Type B pancreatic cell (in vitro differentiated cells): ENCODE measurements at regions not wholly inside any gene's neighbourhood (a gene's known extent, or its start where the extent isn't known, plus 50 kb on each side); places are given as distances from the start of the nearest gene placed in this dataset.

ENCODE experiments used
- DNase-seq: peaks from one replicate; pipeline ENCODE4 v3.0.0; 2021; ENCODE audit warnings: mixed read lengths; ENCODE audit not compliant: unreplicated experiment; ENCODE audit errors: extremely low spot score
- H3K27ac Mint-ChIP-seq: 2 replicates; pipeline ENCODE4 v1.8.0; 2021; ENCODE audit warnings: mild to moderate bottlenecking, mixed read lengths
- H3K27me3 Mint-ChIP-seq: 2 replicates; pipeline ENCODE4 v1.8.0; 2021; ENCODE audit warnings: mixed read lengths
- H3K36me3 Mint-ChIP-seq: 2 replicates; pipeline ENCODE4 v1.8.0; 2021; ENCODE audit warnings: mixed read lengths
- H3K4me1 Mint-ChIP-seq: one replicate; pipeline ENCODE4 v1.8.0; 2021; ENCODE audit warnings: mixed read lengths; ENCODE audit not compliant: unreplicated experiment
- H3K4me3 Mint-ChIP-seq: 2 replicates; pipeline ENCODE4 v1.8.0; 2021; ENCODE audit warnings: mild to moderate bottlenecking, mixed read lengths
- H3K9me3 Mint-ChIP-seq: 2 replicates; pipeline ENCODE4 v1.8.0; 2021; ENCODE audit warnings: mixed read lengths
- TF ChIP-seq, protein P1 (sequence below): fragments of 200-600 bp; sonication (generic); conservative IDR thresholded peaks from 2 replicates; pipeline ENCODE4 v1.5.0; 2021; ENCODE audit warnings: antibody characterized with exemption, mild to moderate bottlenecking

DNA sequence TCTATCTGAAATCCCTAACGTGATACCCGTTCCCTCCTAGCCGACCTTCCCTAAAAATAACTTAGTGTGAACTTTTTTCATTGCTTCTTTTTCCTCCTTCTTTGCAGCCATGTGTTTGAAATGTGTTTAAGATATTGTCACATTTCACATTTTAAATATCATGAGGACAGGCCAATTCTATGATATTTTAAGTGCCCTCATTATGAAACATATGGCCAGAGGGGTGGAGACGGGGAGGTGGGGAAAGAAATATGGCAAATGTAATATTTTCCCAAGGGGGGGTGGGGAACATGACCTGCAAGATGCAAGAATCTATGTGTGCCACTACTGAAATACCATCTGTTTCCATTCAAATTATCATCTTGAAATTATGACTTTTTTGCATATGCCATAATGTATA is 1039.2 kb downstream of the AGBL1 start:
- TF ChIP-seq, protein P1, sequence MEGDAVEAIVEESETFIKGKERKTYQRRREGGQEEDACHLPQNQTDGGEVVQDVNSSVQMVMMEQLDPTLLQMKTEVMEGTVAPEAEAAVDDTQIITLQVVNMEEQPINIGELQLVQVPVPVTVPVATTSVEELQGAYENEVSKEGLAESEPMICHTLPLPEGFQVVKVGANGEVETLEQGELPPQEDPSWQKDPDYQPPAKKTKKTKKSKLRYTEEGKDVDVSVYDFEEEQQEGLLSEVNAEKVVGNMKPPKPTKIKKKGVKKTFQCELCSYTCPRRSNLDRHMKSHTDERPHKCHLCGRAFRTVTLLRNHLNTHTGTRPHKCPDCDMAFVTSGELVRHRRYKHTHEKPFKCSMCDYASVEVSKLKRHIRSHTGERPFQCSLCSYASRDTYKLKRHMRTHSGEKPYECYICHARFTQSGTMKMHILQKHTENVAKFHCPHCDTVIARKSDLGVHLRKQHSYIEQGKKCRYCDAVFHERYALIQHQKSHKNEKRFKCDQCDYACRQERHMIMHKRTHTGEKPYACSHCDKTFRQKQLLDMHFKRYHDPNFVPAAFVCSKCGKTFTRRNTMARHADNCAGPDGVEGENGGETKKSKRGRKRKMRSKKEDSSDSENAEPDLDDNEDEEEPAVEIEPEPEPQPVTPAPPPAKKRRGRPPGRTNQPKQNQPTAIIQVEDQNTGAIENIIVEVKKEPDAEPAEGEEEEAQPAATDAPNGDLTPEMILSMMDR, result no peak
- Mint-ChIP-seq H3K27ac (no peak overlapping the region), H3K36me3 (no peaks in the 10 kb centered on the region), H3K9me3 (no peaks in the 10 kb centered on the region), H3K27me3 (peaks cover 7% of the 10 kb centered on the region), H3K4me1 (peaks cover 9% of the 10 kb centered on the region), H3K4me3 (no peak overlapping the region)
- no peak for DNase-seq

GRCh38 chr15:87118435-87118834 is 1038.8 kb downstream of the AGBL1 start:
- Mint-ChIP-seq H3K27ac (no peak overlapping the region), H3K36me3 (no peaks in the 10 kb centered on the region), H3K4me3 (no peak overlapping the region), H3K9me3 (no peaks in the 10 kb centered on the region), H3K27me3 (peaks cover 7% of the 10 kb centered on the region), H3K4me1 (peaks cover 9% of the 10 kb centered on the region)
- no peak for DNase-seq
- TF ChIP-seq, protein P1, result no peak

DNA sequence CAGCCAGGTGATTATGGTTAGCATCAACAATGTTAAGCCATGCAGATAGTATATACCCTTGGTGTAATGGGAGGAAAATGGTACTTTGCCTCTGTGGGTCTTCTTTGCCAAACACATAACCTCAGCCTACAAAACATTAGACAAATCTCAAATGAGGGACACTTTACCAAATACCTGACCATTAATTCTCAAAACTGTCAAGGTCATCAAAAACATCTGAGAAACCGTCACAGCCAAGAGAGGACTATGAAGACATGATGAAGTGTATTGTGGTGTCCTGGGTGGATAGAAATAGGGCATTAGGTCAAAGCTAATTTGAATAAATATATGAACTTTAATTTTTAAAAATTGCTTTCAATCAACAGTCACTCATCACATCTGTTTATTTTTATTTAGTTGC is 1036.1 kb downstream of the AGBL1 start:
- peaks cover 5% of the 10 kb centered on the region for H3K27me3 Mint-ChIP-seq
- H3K4me1 Mint-ChIP-seq, result peaks cover 9% of the 10 kb centered on the region
- DNase-seq, result no peak
- no peak overlapping the region for H3K27ac Mint-ChIP-seq
- H3K9me3 Mint-ChIP-seq, result no peaks in the 10 kb centered on the region
- H3K36me3 Mint-ChIP-seq, result no peaks in the 10 kb centered on the region
- TF ChIP-seq, protein P1, result no peak
- H3K4me3 Mint-ChIP-seq, result no peak overlapping the region

DNA sequence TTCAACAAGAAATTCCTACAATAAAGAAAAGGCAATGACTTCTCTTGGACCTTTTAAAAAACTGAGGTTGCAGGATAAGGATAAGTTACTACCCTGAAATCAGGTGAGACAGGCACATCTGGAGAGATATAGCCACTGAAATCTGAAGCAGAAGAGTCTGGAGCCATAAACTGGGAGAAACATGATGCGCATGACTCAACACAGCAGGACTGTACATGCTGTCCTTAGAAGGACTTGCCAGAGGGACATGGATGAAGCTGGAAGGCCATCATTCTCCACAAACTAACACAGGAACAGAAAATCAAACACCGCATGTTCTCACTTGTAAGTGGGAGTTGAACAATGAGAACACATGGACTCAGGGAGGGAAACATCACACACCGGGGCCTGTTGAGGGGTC is 1020.2 kb downstream of the AGBL1 start:
- TF ChIP-seq, protein P1, result no peak
- Mint-ChIP-seq H3K9me3 (no peaks in the 10 kb centered on the region), H3K4me1 (no peaks in the 10 kb centered on the region), H3K27me3 (peaks cover 6% of the 10 kb centered on the region), H3K4me3 (no peak overlapping the region), H3K27ac (no peak overlapping the region), H3K36me3 (no peaks in the 10 kb centered on the region)
- DNase-seq, result no peak

DNA sequence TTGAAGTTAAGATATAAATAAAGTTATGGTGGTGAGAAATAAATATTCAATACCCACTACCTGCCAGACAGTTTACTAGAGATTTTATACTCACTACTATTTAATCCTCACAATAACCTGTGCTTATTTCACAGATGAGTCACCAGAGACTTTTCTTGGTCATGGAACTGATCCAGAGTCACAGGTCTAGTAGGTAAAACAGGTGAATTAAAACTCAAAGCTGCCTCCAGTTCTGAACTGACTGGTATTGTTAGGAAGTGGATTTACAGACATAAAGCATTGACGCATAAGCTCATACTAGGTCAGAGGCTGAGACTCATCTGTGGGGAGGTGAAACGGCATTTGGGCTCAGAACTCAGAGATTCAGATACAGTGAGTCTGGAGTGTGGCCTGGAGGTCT is 1009.9 kb downstream of the AGBL1 start:
- Mint-ChIP-seq H3K4me3 (no peak overlapping the region), H3K36me3 (no peaks in the 10 kb centered on the region), H3K27me3 (peaks cover 10% of the 10 kb centered on the region)

More for the DNA sequence above, 1009.9 kb downstream of the AGBL1 start:
- Mint-ChIP-seq H3K4me1 (no peaks in the 10 kb centered on the region), H3K27ac (no peak overlapping the region), H3K9me3 (no peaks in the 10 kb centered on the region)
- TF ChIP-seq, protein P1, result no peak
- no peak for DNase-seq
